T-cell (primary cell): ENCODE measurements at regions not wholly inside any gene's neighbourhood (a gene's known extent, or its start where the extent isn't known, plus 50 kb on each side); places are given as distances from the start of the nearest gene placed in this dataset.

Experiments used
- ATAC-seq, 4 experiments: fragments of 200-7000 bp in 3 of 4; fragments of 150-1000 bp in 1 of 4; cut with Tn5 transposase; replicated peaks in 1 of 4; 1 replicate in 3 of 4; 2 replicates in 1 of 4; pipeline ENCODE4 v1.10.0; 2021; ENCODE audit warnings: moderate library complexity in 3 of 4, mild to moderate bottlenecking in 2 of 4, moderate number of reproducible peaks in 1 of 4
- CTCF ChIA-PET, 2 donors: fragments of 300-600 bp; sonication (Branson Sonifier 250); formaldehyde crosslinking; loops; one replicate each; lab custom pipeline; 2022; ENCODE audit warnings: antibody characterized with exemption in 2 of 2; lab: Charles Lee
- POLR2A ChIA-PET, 2 donors: fragments of 300-600 bp; sonication (Branson Sonifier 250); formaldehyde crosslinking; loops; one replicate each; lab custom pipeline; 2022; ENCODE audit warnings: antibody characterized with exemption in 2 of 2; lab: Charles Lee
- DNase-seq, 35 experiments: peaks; one replicate each; pipeline versions ENCODE4 v3.0.0 to v3.0.0-alpha.2; 2013 to 2023
- H3K27ac ChIP-seq: one replicate; pipeline ENCODE4 v1.5.1; 2013; ENCODE audit warnings: low read length
- H3K27me3 ChIP-seq, 2 experiments: replicated peaks in 1 of 2; 1 replicate in 1 of 2; 2 replicates in 1 of 2; pipeline versions ENCODE4 v1.6.1 to v1.7.0; 2013; ENCODE audit warnings: low read length in 1 of 2, mixed read lengths in 1 of 2; ENCODE audit not compliant: control insufficient read depth in 2 of 2, insufficient read depth in 2 of 2; ENCODE audit errors: extremely low read depth in 1 of 2
- H3K36me3 ChIP-seq, 2 donors: 1 replicate in 1 of 2; 2 replicates in 1 of 2; pipeline versions ENCODE4 v1.6.1 to v1.7.0; 2013; ENCODE audit warnings: low read length in 1 of 2; ENCODE audit not compliant: control insufficient read depth in 2 of 2, insufficient read depth in 1 of 2; ENCODE audit errors: extremely low read depth in 1 of 2
- H3K4me1 ChIP-seq, 2 experiments: 1 replicate in 1 of 2; 2 replicates in 1 of 2; pipeline versions ENCODE4 v1.6.1 to v1.7.0; 2013; ENCODE audit warnings: low read length in 2 of 2, mixed read lengths in 1 of 2; ENCODE audit not compliant: insufficient read depth in 2 of 2, control insufficient read depth in 1 of 2; ENCODE audit errors: extremely low read depth in 1 of 2
- H3K4me3 ChIP-seq, 2 donors: 1 replicate in 1 of 2; 2 replicates in 1 of 2; pipeline versions ENCODE4 v1.5.1 to v1.7.0; 2013; ENCODE audit warnings: mild to moderate bottlenecking in 2 of 2, low read length in 1 of 2, moderate library complexity in 1 of 2; ENCODE audit not compliant: control insufficient read depth in 1 of 2; ENCODE audit errors: extremely low read depth in 1 of 2
- H3K9me3 ChIP-seq: 2 replicates; pipeline ENCODE4 v1.7.0; 2013
- H3K27ac Mint-ChIP-seq, 2 donors: one replicate each; pipeline ENCODE4 v1.8.0; 2020 to 2021; ENCODE audit warnings: mild to moderate bottlenecking in 2 of 2, mixed read lengths in 2 of 2
- H3K27me3 Mint-ChIP-seq, 2 donors: one replicate each; pipeline ENCODE4 v1.8.0; 2021 to 2022; ENCODE audit warnings: mixed read lengths in 2 of 2
- H3K36me3 Mint-ChIP-seq: one replicate; pipeline ENCODE4 v1.8.0; 2021; ENCODE audit warnings: mixed read lengths
- H3K4me1 Mint-ChIP-seq, 3 donors: one replicate each; pipeline ENCODE4 v1.8.0; 2020 to 2022; ENCODE audit warnings: mixed read lengths in 3 of 3, mild to moderate bottlenecking in 1 of 3
- H3K4me3 Mint-ChIP-seq, 3 donors: one replicate each; pipeline ENCODE4 v1.8.0; 2020 to 2022; ENCODE audit warnings: mild to moderate bottlenecking in 3 of 3, mixed read lengths in 3 of 3, moderate library complexity in 3 of 3
- H3K9me3 Mint-ChIP-seq, 3 donors: one replicate each; pipeline ENCODE4 v1.8.0; 2020 to 2022; ENCODE audit warnings: mixed read lengths in 3 of 3
- WGBS: methylation state at CpG from one replicate; pipeline ENCODE4 v1.1.5; 2013; ENCODE audit warnings: missing lambda C conversion rate; ENCODE audit not compliant: insufficient coverage; 5-methylcytosine and 5-hydroxymethylcytosine counted together

DNA sequence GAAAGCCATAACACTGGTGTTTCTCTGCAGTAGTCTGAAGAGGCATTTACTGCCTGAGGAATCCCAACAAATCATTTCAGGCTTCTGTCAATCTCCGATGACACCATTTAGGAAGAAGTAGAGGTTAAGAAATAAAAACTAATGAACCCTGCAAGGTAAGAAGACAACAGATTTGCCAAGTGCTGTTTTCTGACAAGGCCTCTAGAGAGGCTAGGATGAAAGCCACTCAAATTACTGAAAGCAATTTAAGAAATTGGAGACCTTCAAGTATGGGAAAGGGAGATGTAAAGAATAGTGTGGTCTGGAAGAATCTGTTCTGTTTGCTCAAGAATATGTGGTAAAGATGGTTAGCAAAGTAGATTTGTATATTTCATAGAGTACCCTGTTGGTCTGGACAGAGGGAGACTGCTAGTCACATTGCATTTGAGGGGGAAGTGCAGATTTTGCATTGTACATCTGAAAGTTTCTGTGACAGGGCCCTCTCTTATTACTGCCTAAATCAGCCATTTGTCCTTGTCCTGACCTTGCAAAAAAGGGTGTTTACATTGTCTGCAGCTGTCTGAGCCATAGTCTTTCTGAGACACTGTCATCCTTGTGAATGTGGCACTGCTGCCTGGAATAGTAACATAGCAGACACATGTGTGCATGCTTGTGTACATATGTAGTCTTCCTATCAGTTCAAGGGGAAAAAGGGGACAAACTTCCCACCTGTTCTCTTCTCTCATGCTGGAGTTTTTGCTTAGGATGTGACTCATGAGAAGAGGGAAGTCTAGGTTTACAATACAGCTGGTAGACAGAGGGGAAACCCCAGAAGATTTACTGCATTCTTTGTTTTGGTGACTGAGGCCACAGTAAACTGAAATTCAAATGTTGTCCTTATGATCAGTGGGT lies 640.2 kb upstream of the KIRREL3 start:
- ATAC-seq (no peak), DNase-seq (no peak)
- WGBS, result no CpG with 5 or more reads among the region's 1 CpG
- Mint-ChIP-seq H3K27me3 (peaks cover 3 to 6% of the 10 kb centered on the region in 2 donors), H3K9me3 (no peaks in the 10 kb centered on the region), H3K27ac (no peak overlapping the region), H3K4me3 (no peak overlapping the region), H3K36me3 (no peaks in the 10 kb centered on the region), H3K4me1 (no peaks in the 10 kb centered on the region)
- Histone ChIP-seq H3K9me3 (no peaks in the 10 kb centered on the region), H3K4me3 (no peak overlapping the region), H3K27ac (no peak overlapping the region), H3K36me3 (no peaks in the 10 kb centered on the region), H3K4me1 (no peaks in the 10 kb centered on the region), H3K27me3 (no peaks in the 10 kb centered on the region)
- ChIA-PET CTCF (no interaction called here), POLR2A (no interaction called here)

DNA sequence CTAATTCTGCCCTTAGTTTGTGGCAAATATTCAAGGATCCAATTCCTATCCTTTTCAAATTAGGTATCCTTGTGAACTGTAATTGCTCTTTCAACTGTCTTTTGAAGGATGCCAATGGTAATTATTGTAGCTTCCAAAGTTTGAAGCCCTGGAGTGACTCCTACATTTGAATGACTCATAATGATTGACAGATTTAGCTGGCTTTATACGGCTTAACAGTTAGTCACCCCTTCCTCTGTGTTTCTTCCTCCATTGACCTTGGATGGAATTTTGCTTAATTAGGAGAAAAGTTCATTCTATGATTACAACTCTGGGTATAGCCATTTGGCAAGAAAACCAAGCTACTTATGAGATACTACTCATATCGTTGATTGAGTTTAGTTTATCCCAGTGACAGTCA lies 639.3 kb upstream of the KIRREL3 start:
- Mint-ChIP-seq H3K27ac (no peak overlapping the region), H3K9me3 (no peaks in the 10 kb centered on the region), H3K4me1 (no peaks in the 10 kb centered on the region), H3K27me3 (peaks cover 3 to 6% of the 10 kb centered on the region in 2 donors), H3K36me3 (no peaks in the 10 kb centered on the region), H3K4me3 (no peak overlapping the region)
- no CpG with 5 or more reads among the region's 2 CpGs for WGBS
- no peaks in the 10 kb centered on the region for H3K36me3 ChIP-seq
- CTCF ChIA-PET, result no interaction called here
- H3K4me1 ChIP-seq, result no peaks in the 10 kb centered on the region
- DNase-seq (no peak), ATAC-seq (no peak)
- H3K9me3 ChIP-seq, result no peaks in the 10 kb centered on the region
- no peak overlapping the region for H3K27ac ChIP-seq
- no peak overlapping the region for H3K4me3 ChIP-seq
- POLR2A ChIA-PET, result no interaction called here
- no peaks in the 10 kb centered on the region for H3K27me3 ChIP-seq

- POLR2A ChIA-PET, result no interaction called here
- Histone ChIP-seq H3K4me1 (no peaks in the 10 kb centered on the region), H3K36me3 (no peaks in the 10 kb centered on the region), H3K9me3 (no peaks in the 10 kb centered on the region), H3K4me3 (no peak overlapping the region), H3K27ac (no peak overlapping the region), H3K27me3 (no peaks in the 10 kb centered on the region)
- peaks cover 1 to 3% of the 10 kb centered on the region in 2 donors for H3K27me3 Mint-ChIP-seq
- CTCF ChIA-PET, result no interaction called here
- H3K27ac Mint-ChIP-seq, result no peak overlapping the region
- ATAC-seq, result no peak
- no peak for DNase-seq
- peaks cover 0 to 3% (median 0%) of the 10 kb centered on the region in 3 donors for H3K9me3 Mint-ChIP-seq
- no peaks in the 10 kb centered on the region for H3K36me3 Mint-ChIP-seq
- whole genome bisulfite sequencing, result no CpG with 5 or more reads among the region's 2 CpGs
- H3K4me3 Mint-ChIP-seq, result no peak overlapping the region
- no peaks in the 10 kb centered on the region for H3K4me1 Mint-ChIP-seq
Measured at GRCh38 chr11:127632976-127633680, 632.6 kb upstream of the KIRREL3 start.

DNA sequence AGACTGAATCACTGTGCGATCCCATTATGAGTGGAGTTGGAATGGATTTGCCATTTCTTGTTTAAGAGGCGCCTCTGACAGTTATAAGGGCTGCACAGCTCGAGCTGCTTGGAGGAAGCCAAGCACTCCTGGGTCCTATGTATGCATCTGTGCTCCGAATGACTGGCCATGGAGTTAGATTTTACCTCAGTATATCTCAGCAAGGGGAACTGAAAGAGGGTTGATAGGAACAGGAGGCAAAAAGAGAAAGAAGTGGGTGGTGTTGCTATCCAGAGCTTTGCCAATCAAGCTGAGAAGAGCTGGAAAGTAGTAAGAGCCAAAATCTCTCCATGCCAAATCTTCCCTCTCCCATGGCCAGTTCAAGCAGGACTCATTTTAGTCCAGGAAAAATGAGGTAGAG lies 632.0 kb upstream of the KIRREL3 start:
- ChIA-PET POLR2A (no interaction called here), CTCF (no interaction called here)
- Mint-ChIP-seq H3K4me1 (no peaks in the 10 kb centered on the region), H3K4me3 (no peak overlapping the region), H3K36me3 (no peaks in the 10 kb centered on the region), H3K27me3 (no peaks in the 10 kb centered on the region), H3K27ac (no peak overlapping the region), H3K9me3 (peaks cover 0 to 3% (median 0%) of the 10 kb centered on the region in 3 donors)
- Histone ChIP-seq H3K36me3 (no peaks in the 10 kb centered on the region), H3K4me3 (no peak overlapping the region), H3K9me3 (no peaks in the 10 kb centered on the region), H3K27me3 (no peaks in the 10 kb centered on the region), H3K4me1 (no peaks in the 10 kb centered on the region), H3K27ac (no peak overlapping the region)
- no peak for ATAC-seq
- WGBS, result 36% methylated on average over 2 of the region's 4 CpGs
- no peak for DNase-seq

DNA sequence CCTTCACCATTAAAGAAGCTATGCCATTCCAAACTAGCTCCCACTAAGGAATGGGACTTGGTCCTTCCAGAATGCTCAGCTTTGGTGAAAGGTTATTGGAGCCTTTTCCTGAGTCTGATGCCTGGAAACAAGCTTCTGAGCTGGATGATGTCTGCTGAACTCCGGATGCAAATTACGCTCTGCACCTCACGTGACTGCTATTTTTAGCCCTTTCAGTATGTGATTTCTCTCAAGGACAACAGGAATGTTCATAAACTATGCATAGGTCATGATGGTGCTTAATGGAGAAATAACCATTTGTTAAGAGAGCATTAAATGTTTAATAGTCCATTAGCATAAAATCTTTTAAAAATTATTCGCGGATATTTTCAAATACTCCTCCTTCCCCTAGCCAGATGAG lies 631.4 kb upstream of the KIRREL3 start:
- H3K4me1 Mint-ChIP-seq, result no peaks in the 10 kb centered on the region
- H3K36me3 Mint-ChIP-seq, result no peaks in the 10 kb centered on the region
- Histone ChIP-seq H3K4me3 (no peak overlapping the region), H3K9me3 (no peaks in the 10 kb centered on the region), H3K27me3 (no peaks in the 10 kb centered on the region), H3K36me3 (no peaks in the 10 kb centered on the region), H3K27ac (no peak overlapping the region), H3K4me1 (no peaks in the 10 kb centered on the region)
- no peak for ATAC-seq
- no peaks in the 10 kb centered on the region for H3K27me3 Mint-ChIP-seq
- no peak overlapping the region for H3K27ac Mint-ChIP-seq
- no peak overlapping the region for H3K4me3 Mint-ChIP-seq
- DNase-seq, result no peak
- POLR2A ChIA-PET, result no interaction called here
- 100% methylated on average over 2 of the region's 5 CpGs for WGBS
- H3K9me3 Mint-ChIP-seq, result peaks cover 0 to 3% (median 0%) of the 10 kb centered on the region in 3 donors
- CTCF ChIA-PET, result no interaction called here

GRCh38 chr11:127629200-127629599 lies 628.6 kb upstream of the KIRREL3 start:
- Histone ChIP-seq H3K4me3 (no peak overlapping the region), H3K9me3 (no peaks in the 10 kb centered on the region), H3K36me3 (no peaks in the 10 kb centered on the region), H3K27me3 (no peaks in the 10 kb centered on the region), H3K27ac (no peak overlapping the region), H3K4me1 (no peaks in the 10 kb centered on the region)
- POLR2A ChIA-PET, result interaction anchor here in 1 of 2 donors (0.6 kb wide), 1 partner anchor 71 kb away, joined by 3 read pairs; no protein-coding TSS in a partner anchor
- 100% methylated on average over 1 of the region's 3 CpGs for WGBS
- no peaks in the 10 kb centered on the region for H3K4me1 Mint-ChIP-seq
- ATAC-seq (no peak), DNase-seq (no peak)
- no peaks in the 10 kb centered on the region for H3K27me3 Mint-ChIP-seq
- H3K36me3 Mint-ChIP-seq, result no peaks in the 10 kb centered on the region
- peaks cover 0 to 3% (median 0%) of the 10 kb centered on the region in 3 donors for H3K9me3 Mint-ChIP-seq
- H3K4me3 Mint-ChIP-seq, result no peak overlapping the region
- CTCF ChIA-PET, result no interaction called here
- H3K27ac Mint-ChIP-seq, result no peak overlapping the region
